Karpas-422 (cell line): ENCODE measurements at regions not wholly inside any gene's neighbourhood (a gene's known extent, or its start where the extent isn't known, plus 50 kb on each side); places are given as distances from the start of the nearest gene placed in this dataset.

ENCODE experiments used
- DNase-seq: peaks from one replicate; pipeline ENCODE4 v3.0.0-alpha.2; 2015
- H2AFZ ChIP-seq: fragments of 200-600 bp; sonication (generic); 2 replicates; pipeline ENCODE4 v1.6.1; 2014; ENCODE audit warnings: antibody characterized with exemption, low read length, mixed read lengths
- H3K27ac ChIP-seq: fragments of 200-600 bp; sonication (generic); 2 replicates; pipeline ENCODE4 v1.5.1; 2014; ENCODE audit warnings: mild to moderate bottlenecking, low read length, moderate library complexity
- H3K27me3 ChIP-seq: fragments of 200-600 bp; sonication (generic); 2 replicates; pipeline ENCODE4 v1.6.1; 2014; ENCODE audit warnings: low read length, mixed read lengths
- H3K36me3 ChIP-seq: fragments of 200-600 bp; sonication (generic); 2 replicates; pipeline ENCODE4 v1.6.1; 2014; ENCODE audit warnings: low read length, mixed read lengths; ENCODE audit not compliant: insufficient read depth
- H3K4me1 ChIP-seq: fragments of 200-600 bp; sonication (generic); 2 replicates; pipeline ENCODE4 v1.6.1; 2014; ENCODE audit warnings: mild to moderate bottlenecking, low read length, mixed read lengths
- H3K4me2 ChIP-seq: fragments of 200-600 bp; sonication (generic); 2 replicates; pipeline ENCODE4 v1.6.1; 2014; ENCODE audit warnings: low read length, low read depth, mild to moderate bottlenecking; ENCODE audit not compliant: poor library complexity, severe bottlenecking
- H3K4me3 ChIP-seq: fragments of 200-600 bp; sonication (generic); 2 replicates; pipeline ENCODE4 v1.5.1; 2014; ENCODE audit warnings: mild to moderate bottlenecking, antibody characterized with exemption, low read length, mixed read lengths
- H3K79me2 ChIP-seq: fragments of 200-600 bp; sonication (generic); 2 replicates; pipeline ENCODE4 v1.6.1; 2014; ENCODE audit warnings: mild to moderate bottlenecking, low read length, mixed read lengths
- H3K9ac ChIP-seq: fragments of 200-600 bp; sonication (generic); 2 replicates; pipeline ENCODE4 v1.6.0; 2014; ENCODE audit warnings: low read length
- H3K9me2 ChIP-seq: fragments of 200-600 bp; sonication (generic), shearing (Covaris generic); replicated peaks from 2 replicates; pipeline ENCODE4 v1.6.0; 2014; ENCODE audit warnings: mild to moderate bottlenecking, low read length, moderate library complexity; ENCODE audit not compliant: insufficient read depth
- H3K9me3 ChIP-seq: fragments of 300-700, 200-600 bp; sonication (generic); 2 replicates; pipeline ENCODE4 v1.6.1; 2014; ENCODE audit warnings: low read length, mixed read lengths
- H4K20me1 ChIP-seq: fragments of 200-600 bp; sonication (generic); 2 replicates; pipeline ENCODE4 v1.6.1; 2014; ENCODE audit warnings: mild to moderate bottlenecking, antibody characterized with exemption, low read length, low read depth; ENCODE audit not compliant: insufficient read depth

GRCh38 chr1:192518700-192519099, 56.9 kb upstream of the RGS1 start:
- DNase-seq, result no peak
- no peaks in the 10 kb centered on the region for H3K79me2 ChIP-seq
- H3K9me2 ChIP-seq, result no peaks in the 10 kb centered on the region
- H3K9me3 ChIP-seq, result no peaks in the 10 kb centered on the region
- H3K4me1 ChIP-seq, result peaks cover 23% of the 10 kb centered on the region
- no peak overlapping the region for H3K4me3 ChIP-seq
- H3K27ac ChIP-seq, result no peak overlapping the region
- H3K9ac ChIP-seq, result no peak overlapping the region
- H3K4me2 ChIP-seq, result no peak overlapping the region
- no peak overlapping the region for H2AFZ ChIP-seq
- H4K20me1 ChIP-seq, result no peaks in the 10 kb centered on the region
- H3K36me3 ChIP-seq, result no peaks in the 10 kb centered on the region
- no peaks in the 10 kb centered on the region for H3K27me3 ChIP-seq

- H3K4me2 ChIP-seq, result no peak overlapping the region
- H3K27me3 ChIP-seq, result no peaks in the 10 kb centered on the region
- no peak overlapping the region for H3K9ac ChIP-seq
- no peaks in the 10 kb centered on the region for H3K9me2 ChIP-seq
- H4K20me1 ChIP-seq, result no peaks in the 10 kb centered on the region
- H3K79me2 ChIP-seq, result no peaks in the 10 kb centered on the region
- DNase-seq, result no peak
- no peak overlapping the region for H3K4me3 ChIP-seq
- no peak overlapping the region for H3K27ac ChIP-seq
- no peaks in the 10 kb centered on the region for H3K36me3 ChIP-seq
- H3K9me3 ChIP-seq, result no peaks in the 10 kb centered on the region
- no peak overlapping the region for H2AFZ ChIP-seq
- peaks cover 14% of the 10 kb centered on the region for H3K4me1 ChIP-seq
Observed at GRCh38 chr1:192521734-192522133, 53.8 kb upstream of the RGS1 start.

- Histone ChIP-seq H3K36me3 (no peaks in the 10 kb centered on the region), H2AFZ (no peak overlapping the region), H3K9me3 (no peaks in the 10 kb centered on the region), H3K4me2 (no peak overlapping the region), H3K27ac (no peak overlapping the region), H3K9me2 (no peaks in the 10 kb centered on the region), H3K27me3 (no peaks in the 10 kb centered on the region), H3K9ac (no peak overlapping the region), H3K4me1 (peaks cover 4% of the 10 kb centered on the region), H4K20me1 (no peaks in the 10 kb centered on the region), H3K4me3 (no peak overlapping the region), H3K79me2 (no peaks in the 10 kb centered on the region)
- DNase-seq, result no peak
Observed at GRCh38 chr1:192522673-192523072, 52.9 kb upstream of the RGS1 start.

- Histone ChIP-seq H3K27me3 (no peaks in the 10 kb centered on the region), H3K9me3 (no peaks in the 10 kb centered on the region), H3K4me3 (no peak overlapping the region), H3K9ac (no peak overlapping the region), H3K4me2 (no peak overlapping the region), H3K4me1 (peaks cover 2% of the 10 kb centered on the region; the same call in 1 of the 2 replicates), H4K20me1 (no peaks in the 10 kb centered on the region), H3K9me2 (no peaks in the 10 kb centered on the region), H3K27ac (no peak overlapping the region), H2AFZ (no peak overlapping the region), H3K79me2 (no peaks in the 10 kb centered on the region), H3K36me3 (no peaks in the 10 kb centered on the region)
- no peak for DNase-seq
Observed at GRCh38 chr1:192524223-192524622, 51.4 kb upstream of the RGS1 start.
